MV-4-11 (cell line): ENCODE measurements at regions not wholly inside any gene's neighbourhood (a gene's known extent, or its start where the extent isn't known, plus 50 kb on each side); places are given as distances from the start of the nearest gene placed in this dataset.
"Not testable (repeated sequence)": the region's sequence is repeated elsewhere in the genome, so short reads cannot be mapped to it uniquely, and the experiment has no call there.

Experiments
- DNase-seq: peaks from one replicate; lab custom pipeline; 2025; lab: John Stamatoyannopoulos, UW

DNA sequence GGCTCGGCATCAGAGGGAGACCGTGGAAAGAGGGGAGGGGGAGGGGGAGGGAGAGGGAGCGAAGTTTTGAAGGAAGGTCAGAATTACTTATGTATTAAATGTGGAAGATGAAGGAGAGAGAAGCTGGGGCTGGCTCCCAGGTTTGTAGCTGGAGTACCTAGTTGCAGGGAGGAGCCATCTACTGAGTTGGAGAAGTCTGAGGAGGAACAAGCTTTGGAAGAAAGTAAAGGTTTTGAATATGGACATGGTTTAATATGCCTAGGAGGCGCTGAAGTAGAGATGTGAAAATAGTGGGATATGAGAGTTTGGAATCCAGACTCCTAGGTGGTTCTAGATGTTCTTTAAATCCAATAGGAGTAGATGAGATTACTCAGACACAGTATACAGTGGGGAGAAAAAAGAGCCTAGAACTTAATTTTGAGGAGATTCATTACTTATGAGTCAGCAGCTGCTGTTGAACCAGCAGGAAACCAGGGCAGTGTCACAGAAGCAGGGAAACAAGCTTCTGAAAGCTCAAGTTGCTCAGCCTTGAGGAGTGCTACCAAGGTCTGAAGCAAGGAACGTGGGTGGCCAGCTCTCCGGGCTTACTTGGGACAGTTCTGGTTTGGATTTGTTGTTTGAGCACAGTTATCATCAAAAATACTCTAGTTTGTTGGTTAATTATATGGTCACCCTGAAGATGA is 149.3 kb downstream of the UTRN start:
- no peak for DNase-seq

DNA sequence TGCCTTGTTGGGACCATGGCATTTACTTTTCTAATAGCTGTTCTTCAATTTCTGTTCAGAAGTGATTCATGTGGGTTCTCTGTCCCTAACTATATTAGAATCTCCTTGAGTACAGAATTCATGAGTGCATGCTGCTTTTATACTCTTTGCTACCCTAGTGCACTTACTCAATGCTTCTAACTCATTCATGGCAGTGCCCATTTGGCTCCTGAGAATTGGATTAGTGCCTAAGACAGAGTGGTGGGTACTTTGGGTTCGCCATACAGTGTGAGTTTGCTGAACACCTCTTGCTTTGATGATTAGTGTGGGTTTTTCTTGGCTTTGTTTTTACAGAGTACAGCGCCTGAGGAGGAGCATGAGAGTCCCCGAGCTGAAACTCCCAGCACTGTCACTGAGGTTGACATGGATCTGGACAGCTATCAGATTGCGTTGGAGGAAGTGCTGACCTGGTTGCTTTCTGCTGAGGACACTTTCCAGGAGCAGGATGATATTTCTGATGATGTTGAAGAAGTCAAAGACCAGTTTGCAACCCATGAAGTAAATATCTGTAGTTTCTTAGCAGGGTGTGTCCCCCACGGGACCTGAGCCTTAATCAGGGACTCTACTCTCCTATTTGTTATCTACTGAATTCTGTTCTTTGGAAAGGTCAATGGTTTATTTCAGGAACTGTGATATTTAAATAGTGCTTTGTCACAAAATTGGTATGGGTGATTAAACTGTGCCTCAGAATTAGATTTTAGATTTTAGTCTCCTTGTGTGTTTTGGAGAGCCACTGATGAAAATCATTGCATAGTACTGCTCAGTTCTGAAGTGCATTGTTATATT is 150.7 kb downstream of the UTRN start:
- no peak for DNase-seq

DNA sequence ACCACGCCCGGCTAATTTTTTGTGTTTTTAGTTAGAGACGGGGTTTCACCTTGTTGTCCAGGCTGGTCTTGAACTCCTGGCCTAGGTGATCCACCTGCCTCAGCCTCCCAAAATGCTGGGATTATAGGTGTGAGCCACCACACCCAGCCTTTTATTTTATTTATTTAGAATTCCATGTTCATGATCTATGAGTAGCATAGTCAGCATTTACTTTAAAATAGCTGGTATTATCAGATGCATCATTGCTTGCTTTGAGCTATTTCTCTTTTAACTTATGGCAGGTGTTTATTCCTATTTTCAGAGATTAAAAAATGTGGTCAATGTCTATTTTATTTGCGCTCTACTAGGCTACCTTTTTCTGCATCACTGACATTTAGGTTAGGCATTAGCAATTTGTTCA is 152.0 kb downstream of the UTRN start:
- no peak for DNase-seq

DNA sequence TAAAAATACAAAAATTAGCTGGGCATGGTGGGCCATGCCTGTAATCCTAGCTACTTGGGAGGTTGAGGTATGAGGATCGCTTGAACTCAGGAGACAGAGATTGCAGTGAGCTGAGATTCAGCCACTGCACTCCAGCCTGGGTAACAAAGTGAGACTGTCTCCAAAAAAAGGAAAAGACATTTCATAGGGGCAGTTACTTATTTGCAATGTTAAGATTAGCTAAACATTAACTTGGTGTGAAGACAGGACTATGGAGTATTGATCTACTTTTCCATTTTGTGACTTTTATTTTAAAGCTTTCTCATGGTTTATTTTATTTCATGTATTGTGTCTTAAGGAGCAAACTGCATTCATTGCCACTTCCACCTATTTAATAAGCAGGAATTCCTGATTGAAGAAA is 153.0 kb downstream of the UTRN start:
- no peak for DNase-seq

DNA sequence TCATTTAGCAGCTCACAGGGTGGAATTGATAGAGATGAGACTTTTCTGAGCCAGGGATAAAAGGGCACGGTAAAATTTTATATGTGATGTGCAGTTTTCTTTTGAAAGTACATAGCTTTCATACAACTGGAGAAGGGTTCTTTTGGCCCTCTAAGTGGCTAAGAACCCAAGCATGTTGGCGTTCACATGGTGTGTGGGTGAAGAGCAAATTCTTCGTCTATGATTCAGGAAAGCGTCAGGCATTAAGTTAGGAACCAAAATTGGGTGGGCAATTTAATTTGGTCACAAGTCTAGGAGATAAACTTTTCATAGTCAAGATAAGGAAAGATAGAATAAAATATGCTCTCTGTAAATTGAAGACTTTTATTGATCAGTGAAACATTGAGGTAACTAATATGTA is 153.9 kb downstream of the UTRN start:
- no peak for DNase-seq

DNA sequence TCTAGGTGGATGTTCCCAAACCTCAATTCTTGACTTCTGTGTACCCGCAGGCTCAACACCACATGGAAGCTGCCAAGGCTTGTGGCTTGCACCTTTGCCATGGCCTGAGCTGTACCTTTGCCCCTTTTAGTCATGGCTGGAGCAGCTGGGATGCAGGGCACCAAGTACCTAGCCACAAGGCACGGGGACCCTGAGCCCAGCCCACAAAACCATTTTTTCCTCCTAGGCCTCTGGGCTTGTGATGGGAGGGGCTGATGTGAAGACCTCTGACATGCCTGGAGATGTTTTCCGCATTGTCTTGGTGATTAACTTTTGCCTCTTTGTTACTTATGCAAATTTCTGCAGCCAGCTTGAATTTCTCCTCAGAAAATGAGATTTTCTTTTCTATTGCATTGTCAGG is 156.7 kb downstream of the UTRN start:
- not testable (repeated sequence) for DNase-seq

DNA sequence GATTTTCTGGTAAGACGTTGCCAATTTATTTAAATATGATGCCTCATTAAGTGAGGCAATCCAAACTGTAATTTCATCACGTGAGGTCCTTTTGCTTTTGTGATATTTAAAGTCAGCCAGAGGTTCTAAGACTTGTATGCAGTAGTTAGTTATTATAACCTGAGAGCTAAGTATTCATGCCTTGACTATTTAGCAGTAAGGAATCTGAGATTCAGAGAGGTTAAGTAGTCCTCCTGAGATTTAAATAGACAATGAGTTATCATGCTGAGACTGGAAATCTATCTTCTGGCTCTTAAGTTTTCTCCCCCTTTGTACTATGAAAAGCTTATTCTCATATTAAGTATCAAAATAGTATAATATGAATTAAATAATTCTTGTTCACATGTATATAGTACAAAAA is 158.0 kb downstream of the UTRN start:
- DNase-seq: no peak

DNA sequence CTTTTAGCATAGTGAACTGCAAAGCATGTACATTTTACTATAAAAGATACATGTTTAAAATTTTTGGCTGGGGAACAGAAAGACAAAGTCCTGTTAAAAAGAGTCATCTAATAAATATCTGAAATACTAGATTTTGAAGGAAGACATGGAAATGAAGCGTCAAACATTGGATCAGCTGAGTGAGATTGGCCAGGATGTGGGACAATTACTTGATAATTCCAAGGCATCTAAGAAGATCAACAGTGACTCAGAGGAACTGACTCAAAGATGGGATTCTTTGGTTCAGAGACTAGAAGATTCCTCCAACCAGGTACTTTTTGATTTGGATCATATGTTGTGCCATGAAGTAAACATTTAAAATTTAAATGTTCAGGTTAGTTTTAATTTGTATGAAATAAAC is 162.3 kb downstream of the UTRN start:
- no peak for DNase-seq

DNA sequence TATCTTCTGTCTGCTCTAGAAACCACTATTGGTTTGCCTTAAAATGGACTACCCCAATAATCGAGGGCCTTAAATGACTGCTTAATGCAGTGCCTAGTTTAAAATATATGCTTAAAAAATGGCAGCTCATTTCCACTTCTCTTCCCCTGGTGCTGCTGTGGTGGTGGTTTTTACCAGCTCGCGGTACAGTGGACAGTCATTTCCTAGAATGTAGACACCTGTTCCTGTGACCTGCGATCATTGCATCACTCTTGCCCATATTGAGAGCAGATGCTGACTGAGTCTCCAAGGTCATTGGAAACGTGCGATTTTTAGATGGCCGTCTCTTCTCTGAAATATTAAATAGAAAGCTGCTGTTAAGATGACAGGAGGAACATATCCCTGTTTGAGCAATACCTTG is 164.1 kb downstream of the UTRN start:
- DNase-seq: no peak

DNA sequence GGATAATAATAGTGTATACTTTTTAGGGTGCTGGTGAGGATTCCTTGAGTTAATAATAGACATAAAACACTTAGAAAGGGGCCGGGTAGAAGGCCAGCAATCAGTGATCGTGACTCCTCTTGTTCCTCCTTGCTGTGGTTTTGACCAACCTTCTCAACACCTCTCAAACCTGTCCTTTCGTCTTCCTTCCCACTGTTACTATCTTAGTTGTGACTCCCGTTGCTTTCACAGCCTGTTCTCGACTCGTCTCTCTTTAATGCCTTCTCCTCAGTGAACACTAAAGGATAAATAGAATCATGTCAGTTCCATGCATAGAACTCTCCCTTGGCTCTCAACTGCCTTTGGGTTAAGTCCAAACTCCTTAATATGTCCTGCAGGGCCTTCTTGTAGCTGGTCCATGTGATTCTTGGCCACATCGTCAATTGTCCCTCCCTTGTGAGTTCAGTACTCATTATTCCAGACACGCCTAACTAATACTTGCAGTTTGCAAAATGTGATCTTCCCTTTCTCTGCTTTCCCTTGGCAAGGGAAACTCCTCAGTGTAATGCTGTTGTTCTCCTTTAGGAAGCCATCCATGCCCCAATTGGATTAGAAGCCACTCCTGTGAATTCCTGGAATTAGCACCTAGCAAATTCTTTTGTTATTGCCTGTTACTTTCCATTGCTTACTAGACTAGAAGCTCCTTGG is 164.9 kb downstream of the UTRN start:
- DNase-seq: no peak

DNA sequence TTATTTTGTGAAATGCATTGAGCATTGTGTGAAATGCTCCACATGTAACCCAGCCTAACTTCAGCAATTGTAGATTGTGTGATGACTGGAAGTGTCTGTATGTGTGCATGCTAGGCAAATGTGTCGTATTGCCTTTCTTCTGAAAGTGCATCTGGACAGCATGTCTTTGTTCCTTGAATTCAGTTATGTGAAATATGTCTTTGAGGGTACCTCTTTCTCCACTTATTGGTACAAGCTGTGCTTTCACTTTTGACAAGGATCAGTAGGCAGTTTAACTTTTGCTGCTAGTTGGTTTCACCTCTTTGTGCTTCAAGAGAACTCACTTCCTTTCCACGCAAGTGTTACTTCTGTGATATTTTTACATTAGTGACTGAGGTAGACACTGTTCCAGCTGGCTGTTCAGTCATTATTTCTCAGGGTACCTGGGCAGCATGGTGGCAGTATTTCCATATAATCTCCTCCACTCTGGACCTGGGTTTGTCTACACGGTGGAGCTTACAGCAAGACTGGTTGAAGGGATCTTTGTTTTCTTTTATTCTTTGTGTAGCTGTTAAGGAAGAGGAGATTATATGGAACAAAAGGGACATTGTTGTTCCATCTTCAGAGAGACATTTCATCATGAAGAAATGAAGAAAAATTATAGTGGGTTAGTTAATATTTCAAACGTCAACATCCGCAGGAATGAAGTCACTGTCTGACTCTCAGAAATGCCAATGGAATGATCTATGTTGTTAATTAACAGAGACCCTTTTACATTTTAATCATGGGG is 175.4 kb downstream of the UTRN start:
- peak; percentile 32 for DNase-seq

DNA sequence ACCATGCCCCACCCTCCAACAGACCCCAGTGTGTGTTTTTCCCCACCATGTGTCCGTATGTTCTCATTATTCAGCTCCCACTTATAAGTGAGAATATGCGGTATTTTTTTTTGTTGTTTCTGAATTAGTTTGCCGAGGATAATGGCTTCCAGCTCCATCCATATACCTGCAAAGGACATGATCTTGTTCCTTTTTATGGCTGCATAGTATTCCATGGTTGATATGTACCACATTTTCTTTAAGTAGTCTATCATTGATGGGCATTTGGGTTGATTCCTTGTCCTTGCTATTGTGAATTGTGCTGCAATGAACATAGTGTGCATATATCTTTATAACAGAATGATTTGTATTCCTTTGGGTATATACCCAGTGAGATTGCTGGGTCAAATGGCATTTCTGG is 176.9 kb downstream of the UTRN start:
- DNase-seq: no peak

DNA sequence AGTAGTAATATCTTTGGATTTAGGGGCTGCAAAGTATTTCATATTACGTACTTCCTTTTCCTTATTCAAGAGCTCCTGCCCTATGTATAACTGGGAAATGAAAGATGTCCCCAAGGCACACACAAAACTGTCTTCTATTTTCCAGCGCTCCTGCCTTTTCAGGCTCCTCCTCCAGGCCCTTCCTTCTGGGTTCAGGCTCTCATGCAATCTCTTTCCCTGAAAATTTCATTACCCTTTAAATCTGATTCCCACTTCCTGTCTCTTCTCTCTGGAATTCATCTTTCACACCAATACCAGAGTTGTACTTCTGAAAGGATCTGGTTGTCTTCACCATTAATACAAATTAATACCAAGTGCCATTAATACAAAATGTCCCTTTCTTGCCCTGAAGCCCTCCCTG is 181.6 kb downstream of the UTRN start:
- no peak for DNase-seq

DNA sequence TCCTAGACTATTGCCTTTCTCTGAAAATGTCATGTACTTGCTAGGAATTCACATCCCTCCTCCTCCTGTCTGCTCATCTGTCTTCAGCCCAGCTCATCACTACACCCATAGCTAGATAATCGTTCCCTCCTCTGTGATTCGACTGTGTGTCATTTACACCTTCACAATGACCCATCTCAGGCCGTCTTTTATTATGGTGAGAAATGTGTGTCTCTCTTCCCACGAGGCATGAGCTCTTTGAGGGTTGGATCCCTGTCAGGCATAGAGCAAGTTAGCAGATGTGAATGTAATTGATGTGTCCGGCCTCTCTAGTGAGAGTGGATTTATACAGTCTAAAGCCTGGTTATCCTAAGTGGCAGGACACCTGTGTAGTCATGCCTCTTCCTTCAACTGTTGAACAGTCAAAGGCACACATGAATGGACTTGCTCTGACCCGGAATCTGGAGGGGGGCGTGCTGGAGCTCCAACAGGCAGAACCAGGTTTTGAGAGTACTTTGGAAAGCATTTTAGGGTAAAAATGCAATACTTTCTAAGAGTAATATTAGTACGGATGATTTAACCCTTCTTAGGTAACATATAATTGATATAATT is 182.1 kb downstream of the UTRN start:
- DNase-seq: no peak

DNA sequence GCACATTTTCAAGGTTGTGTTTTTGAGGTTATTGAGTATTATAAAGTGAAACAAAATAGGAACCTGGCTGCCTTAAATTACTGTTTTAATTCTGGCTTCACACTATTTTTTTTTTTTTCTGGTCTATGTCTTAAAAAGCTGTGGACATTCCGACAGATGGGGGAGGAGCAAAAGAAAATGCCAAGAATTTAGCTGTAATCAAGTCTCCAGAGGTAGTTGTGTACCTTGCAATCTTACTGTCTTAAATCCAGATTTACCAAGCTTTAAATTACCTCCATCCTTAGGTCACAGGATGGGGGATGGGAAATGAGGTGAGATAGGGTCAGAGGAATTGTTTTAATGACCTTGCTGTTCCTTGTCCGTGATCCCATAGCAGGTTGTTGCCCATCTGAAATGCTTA is 182.8 kb downstream of the UTRN start:
- DNase-seq: no peak

DNA sequence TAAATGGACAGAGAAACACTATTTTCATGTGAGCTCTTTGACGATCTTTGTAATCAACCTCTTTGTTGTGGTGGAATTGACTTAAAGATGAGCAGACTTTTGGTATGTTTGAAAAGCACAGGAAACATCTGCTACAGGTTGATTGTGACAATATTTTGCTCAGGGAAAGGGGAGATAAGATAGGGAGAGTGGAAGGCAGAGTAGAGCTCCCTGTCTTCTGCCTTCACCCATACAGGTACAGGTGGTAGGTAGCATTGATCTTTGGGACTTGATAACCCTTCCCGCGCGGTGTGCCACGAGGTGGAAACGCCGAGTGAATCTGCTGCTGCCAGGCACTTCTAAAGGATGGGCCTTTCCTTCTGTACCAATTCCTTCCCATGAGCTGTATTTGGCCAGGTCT is 183.6 kb downstream of the UTRN start:
- no peak for DNase-seq

DNA sequence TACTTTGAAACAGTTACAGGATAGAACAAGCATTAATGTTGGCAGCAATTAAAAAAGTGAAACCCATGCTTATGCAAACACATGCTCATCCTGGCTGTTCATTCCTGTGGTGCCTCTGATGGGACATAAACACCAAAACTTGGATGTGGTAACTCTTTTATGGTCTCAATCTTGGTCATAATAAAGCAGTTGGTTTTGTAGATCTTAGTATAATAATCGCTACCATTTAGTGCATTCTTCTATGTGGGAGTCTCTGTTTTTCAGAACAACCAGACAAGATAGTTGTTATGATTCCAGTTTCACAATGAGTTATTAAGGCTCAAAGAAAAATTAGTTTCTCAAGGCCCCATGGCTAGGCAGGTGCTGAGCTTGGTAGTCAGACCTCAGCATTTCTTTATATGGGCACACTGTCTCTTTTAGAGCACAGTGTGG is 184.0 kb downstream of the UTRN start:
- DNase-seq: no peak

DNA sequence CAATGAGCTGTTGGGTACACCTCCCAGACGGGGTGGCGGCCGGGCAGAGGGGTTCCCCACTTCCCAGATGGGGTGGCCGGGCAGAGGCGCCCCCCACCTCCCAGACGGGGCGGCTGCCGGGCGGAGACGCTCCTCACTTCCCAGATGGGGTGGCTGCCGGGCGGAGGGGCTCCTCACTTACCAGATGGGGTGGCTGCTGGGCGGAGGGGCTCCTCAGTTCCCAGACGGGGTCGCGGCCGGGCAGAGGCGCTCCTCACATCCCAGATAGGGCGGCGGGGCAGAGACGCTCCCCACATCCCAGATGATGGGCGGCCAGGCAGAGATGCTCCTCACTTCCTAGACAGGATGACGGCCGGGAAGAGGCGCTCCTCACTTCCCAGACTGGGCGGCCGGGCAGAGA is 185.1 kb downstream of the UTRN start:
- not testable (repeated sequence) for DNase-seq

DNA sequence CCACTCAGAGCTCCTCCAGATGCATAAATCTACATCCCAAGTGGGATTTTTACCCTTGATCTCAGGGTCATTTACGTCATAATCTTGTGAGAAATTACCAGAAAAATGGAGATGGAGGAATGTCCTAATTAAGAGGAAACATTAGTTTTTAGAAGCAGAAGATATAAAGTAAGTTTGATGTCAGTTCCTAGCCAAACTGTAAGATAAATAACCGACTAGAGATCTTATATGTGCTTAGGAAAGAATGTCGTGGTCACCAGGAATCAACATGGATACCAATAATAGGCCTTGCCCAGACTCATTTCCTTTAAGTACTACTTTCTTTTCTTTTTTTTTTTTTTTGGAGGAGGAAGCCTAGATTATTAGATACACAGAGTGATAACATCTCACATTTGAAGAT is 186.9 kb downstream of the UTRN start:
- DNase-seq: no peak

DNA sequence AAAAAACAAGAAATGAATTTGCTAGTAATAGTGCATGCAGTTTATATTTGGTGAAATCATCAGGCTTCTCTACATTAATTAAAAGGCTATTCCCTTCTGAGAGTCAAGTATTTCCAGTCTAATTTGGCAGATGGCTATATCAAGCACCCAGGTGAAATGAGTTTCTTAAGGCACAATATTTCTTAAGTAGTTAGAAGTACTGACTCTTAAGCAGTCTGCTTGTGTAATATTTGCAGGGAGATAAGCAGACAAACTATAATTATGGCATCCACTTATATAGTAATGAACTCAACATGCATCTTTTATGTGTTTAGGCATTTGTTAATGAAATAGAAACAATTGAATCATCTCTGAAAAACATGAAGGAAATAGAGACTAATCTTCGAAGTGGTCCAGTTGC is 189.2 kb downstream of the UTRN start:
- no peak for DNase-seq

DNA sequence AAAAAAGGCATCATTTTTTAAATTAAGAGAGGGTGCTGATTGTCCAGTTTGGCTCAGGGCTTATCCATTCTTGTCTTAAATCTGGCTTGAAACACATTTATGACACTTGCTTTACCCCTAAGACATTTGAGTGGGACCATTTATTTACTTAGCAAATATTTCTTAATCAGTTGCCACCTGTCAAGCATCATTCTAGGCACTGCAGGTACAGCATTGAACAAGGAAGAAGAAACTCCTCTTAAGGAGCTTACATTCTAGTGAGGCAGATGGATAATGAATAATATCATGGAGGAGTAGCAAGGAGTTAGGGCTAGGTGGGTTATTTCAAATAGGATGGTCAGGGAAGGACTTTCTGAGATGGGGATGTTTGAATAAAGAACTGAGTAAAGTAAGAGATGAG is 189.8 kb downstream of the UTRN start:
- DNase-seq: no peak

DNA sequence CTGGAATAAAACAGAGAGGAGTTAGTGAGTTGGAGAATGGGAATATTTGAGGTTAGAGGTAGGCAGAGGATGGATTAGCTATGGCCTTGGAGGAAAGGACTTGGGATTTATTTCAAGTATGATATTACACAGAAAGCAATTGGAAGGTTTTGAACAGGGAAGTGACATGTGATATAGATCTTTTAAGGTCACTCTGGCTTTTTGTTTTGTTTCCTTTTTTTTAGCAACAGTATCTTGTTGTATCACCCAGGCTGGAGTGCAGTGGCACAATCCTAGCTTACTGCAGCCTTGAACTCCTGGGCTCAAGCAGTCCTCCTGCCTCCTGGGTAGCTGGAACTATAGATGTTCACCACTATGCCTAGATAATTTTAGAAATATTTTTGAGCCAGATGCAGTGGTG is 190.3 kb downstream of the UTRN start:
- peak; percentile 61 for DNase-seq
